WERI-Rb-1 (cell line): ENCODE measurements at regions not wholly inside any gene's neighbourhood (a gene's known extent, or its start where the extent isn't known, plus 50 kb on each side); places are given as distances from the start of the nearest gene placed in this dataset.

Experiments used
- DNase-seq: peaks from one replicate; pipeline ENCODE4 v3.0.0-alpha.2; 2020
- H3K27ac ChIP-seq: fragments of 250-450 bp; sonication (Bioruptor Pico); 2 replicates; pipeline ENCODE4 v1.5.1; 2020; ENCODE audit warnings: mild to moderate bottlenecking, moderate library complexity
- H3K27me3 ChIP-seq: fragments of 250-450 bp; sonication (Bioruptor Pico); 2 replicates; pipeline ENCODE4 v1.5.1; 2021; ENCODE audit warnings: mild to moderate bottlenecking, low read depth, moderate library complexity; ENCODE audit not compliant: insufficient read depth, severe bottlenecking
- H3K36me3 ChIP-seq: fragments of 250-450 bp; sonication (Bioruptor Pico); 2 replicates; pipeline ENCODE4 v1.5.1; 2020; ENCODE audit warnings: mild to moderate bottlenecking, moderate library complexity
- H3K4me3 ChIP-seq: 2 replicates; pipeline ENCODE4 v1.5.1; 2011; ENCODE audit warnings: low read depth, mild to moderate bottlenecking, control low read depth, low read length
- H3K9me3 ChIP-seq: fragments of 250-450 bp; sonication (Bioruptor Pico); 2 replicates; pipeline ENCODE4 v1.5.1; 2021; ENCODE audit warnings: mild to moderate bottlenecking, moderate library complexity; ENCODE audit not compliant: severe bottlenecking
- TF ChIP-seq, protein P1 (sequence below): IDR thresholded peaks from 2 replicates; pipeline ENCODE4 v1.5.1; 2011; ENCODE audit warnings: low read depth, mild to moderate bottlenecking, control low read depth, inconsistent platforms, low read length

DNA sequence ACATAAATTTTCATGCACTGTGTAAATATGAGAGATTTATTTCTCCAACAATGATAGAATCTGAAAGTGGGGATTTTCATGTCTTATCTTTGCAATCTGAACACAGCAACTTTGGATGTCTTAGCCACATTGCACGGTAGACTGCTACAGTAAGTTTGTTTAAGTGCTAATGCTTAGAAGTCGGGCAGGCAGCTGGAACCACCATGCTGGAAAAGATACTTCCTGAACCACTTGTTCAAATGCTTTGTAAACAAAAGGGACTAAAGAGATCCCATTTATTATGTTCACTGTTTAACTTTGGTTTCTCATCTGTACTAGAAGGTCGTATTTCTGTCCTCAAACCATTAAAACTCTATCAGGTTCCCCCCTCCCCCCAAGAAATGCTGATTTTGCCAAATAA is 555.9 kb upstream of the DIPK2B start:
- Histone ChIP-seq H3K4me3 (no peak overlapping the region), H3K9me3 (no peaks in the 10 kb centered on the region), H3K27me3 (no peaks in the 10 kb centered on the region), H3K36me3 (no peaks in the 10 kb centered on the region), H3K27ac (no peak overlapping the region)
- DNase-seq = no peak
- TF ChIP-seq, protein P1, sequence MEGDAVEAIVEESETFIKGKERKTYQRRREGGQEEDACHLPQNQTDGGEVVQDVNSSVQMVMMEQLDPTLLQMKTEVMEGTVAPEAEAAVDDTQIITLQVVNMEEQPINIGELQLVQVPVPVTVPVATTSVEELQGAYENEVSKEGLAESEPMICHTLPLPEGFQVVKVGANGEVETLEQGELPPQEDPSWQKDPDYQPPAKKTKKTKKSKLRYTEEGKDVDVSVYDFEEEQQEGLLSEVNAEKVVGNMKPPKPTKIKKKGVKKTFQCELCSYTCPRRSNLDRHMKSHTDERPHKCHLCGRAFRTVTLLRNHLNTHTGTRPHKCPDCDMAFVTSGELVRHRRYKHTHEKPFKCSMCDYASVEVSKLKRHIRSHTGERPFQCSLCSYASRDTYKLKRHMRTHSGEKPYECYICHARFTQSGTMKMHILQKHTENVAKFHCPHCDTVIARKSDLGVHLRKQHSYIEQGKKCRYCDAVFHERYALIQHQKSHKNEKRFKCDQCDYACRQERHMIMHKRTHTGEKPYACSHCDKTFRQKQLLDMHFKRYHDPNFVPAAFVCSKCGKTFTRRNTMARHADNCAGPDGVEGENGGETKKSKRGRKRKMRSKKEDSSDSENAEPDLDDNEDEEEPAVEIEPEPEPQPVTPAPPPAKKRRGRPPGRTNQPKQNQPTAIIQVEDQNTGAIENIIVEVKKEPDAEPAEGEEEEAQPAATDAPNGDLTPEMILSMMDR = no peak

DNA sequence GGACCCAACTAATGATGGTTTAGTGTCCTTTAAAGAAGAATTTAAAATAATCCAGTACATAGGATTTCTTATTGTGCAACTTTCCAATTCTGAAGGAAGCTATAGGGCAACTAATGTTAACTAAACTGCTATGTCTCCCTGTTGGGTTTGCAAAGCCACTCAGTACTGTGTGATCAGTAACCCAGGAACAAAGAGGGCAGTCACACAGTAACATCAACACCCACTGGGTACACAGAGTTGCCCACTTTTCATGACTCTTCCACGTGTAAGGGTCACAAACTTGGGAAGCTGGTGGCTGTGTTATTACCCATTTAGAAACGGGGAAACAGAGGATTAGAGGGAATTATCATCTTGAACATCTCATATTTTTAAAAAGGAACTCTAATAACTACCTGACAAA is 555.0 kb upstream of the DIPK2B start:
- no peak for DNase-seq
- no peaks in the 10 kb centered on the region for H3K27me3 ChIP-seq
- no peaks in the 10 kb centered on the region for H3K36me3 ChIP-seq
- H3K4me3 ChIP-seq = no peak overlapping the region
- TF ChIP-seq, protein P1 = no peak
- H3K27ac ChIP-seq = no peak overlapping the region
- H3K9me3 ChIP-seq = no peaks in the 10 kb centered on the region

DNA sequence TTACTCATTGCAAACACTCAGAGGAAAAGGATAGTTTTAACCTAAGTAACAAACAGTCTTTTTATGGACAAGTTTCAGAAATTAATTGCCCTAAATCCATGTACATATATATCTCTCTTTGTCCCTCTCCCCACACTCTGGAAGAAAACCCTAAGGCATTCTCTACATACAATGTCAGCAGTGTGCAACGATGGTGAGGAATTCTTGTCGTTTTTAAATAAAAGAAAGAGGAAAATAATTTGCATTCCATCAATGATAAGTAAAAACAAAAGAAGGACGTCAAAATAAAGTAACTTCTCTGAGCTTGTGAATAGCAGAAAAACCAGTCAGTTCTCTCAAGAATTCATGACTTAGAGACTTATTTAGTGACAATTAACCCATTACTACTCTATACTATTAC is 550.5 kb upstream of the DIPK2B start:
- Histone ChIP-seq H3K4me3 (no peak overlapping the region), H3K36me3 (no peaks in the 10 kb centered on the region), H3K27ac (no peak overlapping the region), H3K27me3 (no peaks in the 10 kb centered on the region), H3K9me3 (no peaks in the 10 kb centered on the region)
- DNase-seq = no peak
- TF ChIP-seq, protein P1 = no peak

DNA sequence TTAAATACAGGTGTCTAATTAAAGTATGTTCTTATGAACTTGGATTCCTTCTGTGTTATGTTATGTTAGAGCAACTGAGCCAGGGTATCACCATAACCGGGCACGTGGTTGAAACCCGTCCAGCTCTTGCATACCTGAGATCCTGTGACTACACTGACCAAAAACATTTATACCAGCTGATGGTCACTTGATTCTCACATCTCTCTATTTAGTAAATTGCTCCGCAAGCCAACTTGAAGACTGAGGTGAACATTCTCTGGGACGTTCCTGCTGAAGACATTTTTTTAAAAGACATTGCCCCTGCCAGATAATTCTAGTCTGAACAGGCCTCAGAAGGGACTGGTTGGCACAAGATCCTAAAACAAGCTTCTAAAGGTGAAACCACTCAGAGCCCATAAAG is 550.0 kb upstream of the DIPK2B start:
- H3K36me3 ChIP-seq = no peaks in the 10 kb centered on the region
- no peak for DNase-seq
- no peaks in the 10 kb centered on the region for H3K27me3 ChIP-seq
- H3K27ac ChIP-seq = no peak overlapping the region
- no peak overlapping the region for H3K4me3 ChIP-seq
- H3K9me3 ChIP-seq = no peaks in the 10 kb centered on the region
- TF ChIP-seq, protein P1 = no peak

DNA sequence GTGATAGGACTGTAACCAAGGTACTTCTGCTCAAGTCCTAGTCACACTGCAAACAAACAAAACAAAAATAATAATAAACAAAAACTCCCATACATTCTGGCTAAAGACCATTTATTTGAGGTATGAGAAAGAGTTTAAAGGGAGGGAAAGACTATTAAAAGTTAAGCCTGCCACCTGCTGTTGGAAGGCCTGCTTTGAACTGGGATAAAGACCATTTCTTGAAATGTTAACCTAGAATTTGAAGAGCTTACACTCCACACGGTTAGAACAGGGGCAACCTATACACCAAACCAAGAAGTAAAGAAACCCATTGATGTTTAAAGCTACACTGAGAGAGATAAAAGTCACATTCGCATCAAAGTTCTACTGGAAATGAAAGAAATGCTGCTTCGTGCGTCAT is 548.7 kb upstream of the DIPK2B start:
- H3K9me3 ChIP-seq = no peaks in the 10 kb centered on the region

DNA sequence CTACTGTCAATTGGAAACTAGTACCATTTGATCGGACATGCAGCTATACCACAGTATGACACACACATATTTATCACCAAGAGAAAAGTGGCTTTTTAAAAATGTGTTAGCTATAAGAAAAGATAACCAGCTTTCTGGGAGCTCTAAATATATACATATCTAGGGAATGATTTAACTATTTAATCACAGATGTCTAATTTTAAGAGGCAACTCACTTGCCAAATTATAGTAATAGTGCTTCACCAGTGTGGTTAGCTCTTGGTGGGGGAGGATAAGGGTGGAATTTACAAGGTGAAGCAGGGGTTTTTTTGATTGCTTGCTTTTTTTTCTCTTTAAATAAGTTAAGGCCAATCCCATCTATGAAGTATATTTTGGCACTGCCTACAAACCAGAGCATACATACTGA is 547.7 kb upstream of the DIPK2B start:
- Histone ChIP-seq H3K36me3 (no peaks in the 10 kb centered on the region), H3K4me3 (no peak overlapping the region), H3K27ac (no peak overlapping the region), H3K9me3 (no peaks in the 10 kb centered on the region), H3K27me3 (no peaks in the 10 kb centered on the region)
- DNase-seq = no peak
- TF ChIP-seq, protein P1 = no peak

More for the DNA sequence above, 548.7 kb upstream of the DIPK2B start:
- no peaks in the 10 kb centered on the region for H3K36me3 ChIP-seq
- no peaks in the 10 kb centered on the region for H3K27me3 ChIP-seq
- H3K4me3 ChIP-seq = no peak overlapping the region
- TF ChIP-seq, protein P1 = 0 out of 2 replicates have a peak, but pooled peaks have one; percentile 2
- no peak for DNase-seq
- no peak overlapping the region for H3K27ac ChIP-seq
